ENCODE measurements at regions not wholly inside any gene's neighbourhood (a gene's known extent, or its start where the extent isn't known, plus 50 kb on each side); places are given as distances from the start of the nearest gene placed in this dataset.

DNA sequence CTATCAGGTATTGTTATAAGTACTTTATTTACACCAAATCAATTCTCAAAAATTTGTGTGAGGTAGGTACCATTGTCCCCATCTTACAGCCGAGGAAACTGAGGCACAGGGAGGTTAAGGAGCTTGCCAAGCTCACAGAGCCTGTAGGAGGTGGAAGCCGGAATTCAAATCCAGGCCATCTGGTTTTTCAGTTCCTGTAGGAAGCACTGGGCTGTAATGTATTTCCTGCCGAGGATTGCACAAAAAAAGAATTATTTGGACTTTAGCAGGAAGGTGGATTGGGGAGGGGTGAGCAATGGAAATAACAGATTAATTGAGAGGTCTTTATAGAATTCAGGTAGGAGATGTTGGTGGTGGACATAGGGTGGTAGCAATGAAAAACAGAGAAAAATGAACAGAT lies 315.3 kb upstream of the AUTS2 start:
- TF ChIP-seq, protein P1, sequence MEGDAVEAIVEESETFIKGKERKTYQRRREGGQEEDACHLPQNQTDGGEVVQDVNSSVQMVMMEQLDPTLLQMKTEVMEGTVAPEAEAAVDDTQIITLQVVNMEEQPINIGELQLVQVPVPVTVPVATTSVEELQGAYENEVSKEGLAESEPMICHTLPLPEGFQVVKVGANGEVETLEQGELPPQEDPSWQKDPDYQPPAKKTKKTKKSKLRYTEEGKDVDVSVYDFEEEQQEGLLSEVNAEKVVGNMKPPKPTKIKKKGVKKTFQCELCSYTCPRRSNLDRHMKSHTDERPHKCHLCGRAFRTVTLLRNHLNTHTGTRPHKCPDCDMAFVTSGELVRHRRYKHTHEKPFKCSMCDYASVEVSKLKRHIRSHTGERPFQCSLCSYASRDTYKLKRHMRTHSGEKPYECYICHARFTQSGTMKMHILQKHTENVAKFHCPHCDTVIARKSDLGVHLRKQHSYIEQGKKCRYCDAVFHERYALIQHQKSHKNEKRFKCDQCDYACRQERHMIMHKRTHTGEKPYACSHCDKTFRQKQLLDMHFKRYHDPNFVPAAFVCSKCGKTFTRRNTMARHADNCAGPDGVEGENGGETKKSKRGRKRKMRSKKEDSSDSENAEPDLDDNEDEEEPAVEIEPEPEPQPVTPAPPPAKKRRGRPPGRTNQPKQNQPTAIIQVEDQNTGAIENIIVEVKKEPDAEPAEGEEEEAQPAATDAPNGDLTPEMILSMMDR (IDR thresholded peaks at IDR 0.05; ENCODE audit: control extremely low read depth in 1 of 3, insufficient read depth in 1 of 3, low read depth in 1 of 3, low read length in 3 of 3), result no peak
- TF ChIP-seq JUND (IDR thresholded peaks at IDR 0.05; ENCODE audit: low read length) (no peak), POLR2A (IDR thresholded peaks at IDR 0.05; ENCODE audit: control extremely low read depth in 1 of 2, low read depth in 2 of 2, low read length in 2 of 2) (no peak)

Measured in H1 (cell line).